ENCODE measurements at regions not wholly inside any gene's neighbourhood (a gene's known extent, or its start where the extent isn't known, plus 50 kb on each side); places are given as distances from the start of the nearest gene placed in this dataset.

DNA sequence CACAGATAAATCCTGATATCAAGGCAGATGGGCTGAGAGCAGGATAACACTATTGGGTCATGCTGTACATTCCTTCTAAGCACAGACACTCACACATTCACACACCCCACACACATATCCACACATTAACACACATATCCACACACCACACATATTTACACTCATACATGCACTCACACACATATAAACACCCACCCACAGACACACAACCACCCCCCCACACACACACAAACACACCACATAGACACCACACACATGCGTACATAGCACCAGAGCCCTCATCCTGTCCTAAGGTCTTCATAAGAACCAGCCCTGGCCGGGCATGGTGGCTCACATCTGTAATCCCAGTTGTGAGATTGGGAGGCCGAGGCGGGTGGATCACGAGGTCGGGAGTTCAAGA, 322.3 kb upstream of the ADCY2 start:
- Mint-ChIP-seq H3K36me3 (ENCODE audit: low read depth) (no peaks in the 10 kb centered on the region), H3K9me3 (no peaks in the 10 kb centered on the region), H3K27me3 (ENCODE audit: low read depth) (no peaks in the 10 kb centered on the region), H3K27ac (no peak overlapping the region), H3K4me1 (ENCODE audit: low read depth) (no peaks in the 10 kb centered on the region), H3K4me3 (ENCODE audit: low read depth) (no peak overlapping the region)
- intact Hi-C loops (cut with micrococcal nuclease) = no loop called here
- no peak for DNase-seq (ENCODE audit: low spot score)

GRCh38 chr5:7074176-7074575, 321.8 kb upstream of the ADCY2 start:
- intact Hi-C loops (cut with micrococcal nuclease) = no loop called here
- Mint-ChIP-seq H3K4me3 (ENCODE audit: low read depth) (no peak overlapping the region), H3K27ac (no peak overlapping the region), H3K36me3 (ENCODE audit: low read depth) (no peaks in the 10 kb centered on the region), H3K9me3 (no peaks in the 10 kb centered on the region), H3K27me3 (ENCODE audit: low read depth) (no peaks in the 10 kb centered on the region), H3K4me1 (ENCODE audit: low read depth) (no peaks in the 10 kb centered on the region)
- no peak for DNase-seq (ENCODE audit: low spot score)

DNA sequence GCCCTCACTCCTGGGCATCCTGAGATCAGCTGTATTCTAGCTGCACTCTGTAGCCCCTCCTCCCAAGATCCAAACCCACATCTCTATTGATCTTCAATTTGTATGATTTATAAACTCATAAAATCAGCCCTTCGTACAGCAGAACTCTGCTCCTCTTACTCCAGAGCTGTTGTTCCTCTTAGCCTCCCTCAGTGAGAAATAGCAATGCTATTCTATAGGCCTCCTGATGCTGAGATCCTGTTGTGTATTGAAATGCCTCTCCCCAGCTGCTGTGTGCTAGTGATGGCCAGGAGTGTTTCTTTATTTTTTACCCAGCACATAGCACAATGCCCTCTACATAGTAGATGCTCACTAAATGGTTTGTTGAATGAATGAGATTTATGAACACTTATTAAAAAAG, 320.5 kb upstream of the ADCY2 start:
- H3K36me3 Mint-ChIP-seq (ENCODE audit: low read depth) = no peaks in the 10 kb centered on the region
- H3K4me3 Mint-ChIP-seq (ENCODE audit: low read depth) = no peak overlapping the region
- H3K4me1 Mint-ChIP-seq (ENCODE audit: low read depth) = no peaks in the 10 kb centered on the region
- no peaks in the 10 kb centered on the region for H3K27me3 Mint-ChIP-seq (ENCODE audit: low read depth)
- H3K27ac Mint-ChIP-seq = no peak overlapping the region
- H3K9me3 Mint-ChIP-seq = no peaks in the 10 kb centered on the region
- intact Hi-C loops (cut with micrococcal nuclease) = no loop called here
- no peak for DNase-seq (ENCODE audit: low spot score)

DNA sequence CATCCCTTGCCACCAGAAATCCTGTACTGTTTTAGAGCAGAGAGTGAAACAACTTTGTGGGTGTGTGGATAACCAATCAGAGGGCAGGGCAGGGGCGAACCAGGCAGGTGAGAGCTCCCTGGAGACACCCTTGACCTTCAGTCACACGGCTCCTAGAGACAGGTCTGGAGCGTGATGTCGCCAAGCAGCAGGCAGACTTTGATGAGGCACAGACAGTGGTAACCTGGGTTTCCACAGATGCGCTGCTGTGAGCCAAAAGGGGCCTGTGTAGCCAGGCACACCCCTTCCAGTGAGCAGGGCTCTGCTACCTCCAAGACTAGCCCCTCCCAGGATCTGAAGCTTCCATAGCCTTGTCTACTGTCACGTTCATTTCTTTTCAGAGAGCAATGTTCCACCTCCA, 317.8 kb upstream of the ADCY2 start:
- Mint-ChIP-seq H3K4me3 (ENCODE audit: low read depth) (no peak overlapping the region), H3K9me3 (no peaks in the 10 kb centered on the region), H3K4me1 (ENCODE audit: low read depth) (no peaks in the 10 kb centered on the region), H3K27ac (no peak overlapping the region), H3K36me3 (ENCODE audit: low read depth) (no peaks in the 10 kb centered on the region), H3K27me3 (ENCODE audit: low read depth) (no peaks in the 10 kb centered on the region)
- intact Hi-C loops (cut with micrococcal nuclease) = no loop called here
- DNase-seq (ENCODE audit: low spot score) = no peak

DNA sequence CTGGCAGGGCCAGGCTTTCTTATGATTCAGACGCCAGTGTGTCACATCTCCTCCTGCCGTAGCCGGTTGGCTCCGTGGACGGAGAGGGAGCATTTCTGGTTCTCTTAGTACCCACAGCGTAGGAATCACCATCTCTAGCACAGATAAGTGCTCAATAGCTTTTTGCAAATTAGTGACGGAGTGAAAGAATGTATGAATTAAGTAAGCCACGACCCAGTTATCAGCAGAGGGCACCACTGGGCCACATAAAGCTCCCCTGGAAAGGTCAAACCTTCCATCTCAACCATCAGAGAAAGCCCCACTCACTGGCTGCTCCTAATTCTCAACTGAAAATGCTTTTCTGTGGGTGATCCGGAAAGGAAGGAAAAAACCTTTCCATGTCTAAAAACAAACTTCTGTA, 317.0 kb upstream of the ADCY2 start:
- intact Hi-C loops (cut with micrococcal nuclease) = no loop called here
- no peaks in the 10 kb centered on the region for H3K27me3 Mint-ChIP-seq (ENCODE audit: low read depth)
- no peaks in the 10 kb centered on the region for H3K4me1 Mint-ChIP-seq (ENCODE audit: low read depth)
- no peak overlapping the region for H3K4me3 Mint-ChIP-seq (ENCODE audit: low read depth)
- H3K36me3 Mint-ChIP-seq (ENCODE audit: low read depth) = no peaks in the 10 kb centered on the region
- no peaks in the 10 kb centered on the region for H3K9me3 Mint-ChIP-seq
- H3K27ac Mint-ChIP-seq = no peak overlapping the region
- DNase-seq (ENCODE audit: low spot score) = no peak

GRCh38 chr5:7080501-7080900, 315.4 kb upstream of the ADCY2 start:
- intact Hi-C loops (cut with micrococcal nuclease) = no loop called here

DNA sequence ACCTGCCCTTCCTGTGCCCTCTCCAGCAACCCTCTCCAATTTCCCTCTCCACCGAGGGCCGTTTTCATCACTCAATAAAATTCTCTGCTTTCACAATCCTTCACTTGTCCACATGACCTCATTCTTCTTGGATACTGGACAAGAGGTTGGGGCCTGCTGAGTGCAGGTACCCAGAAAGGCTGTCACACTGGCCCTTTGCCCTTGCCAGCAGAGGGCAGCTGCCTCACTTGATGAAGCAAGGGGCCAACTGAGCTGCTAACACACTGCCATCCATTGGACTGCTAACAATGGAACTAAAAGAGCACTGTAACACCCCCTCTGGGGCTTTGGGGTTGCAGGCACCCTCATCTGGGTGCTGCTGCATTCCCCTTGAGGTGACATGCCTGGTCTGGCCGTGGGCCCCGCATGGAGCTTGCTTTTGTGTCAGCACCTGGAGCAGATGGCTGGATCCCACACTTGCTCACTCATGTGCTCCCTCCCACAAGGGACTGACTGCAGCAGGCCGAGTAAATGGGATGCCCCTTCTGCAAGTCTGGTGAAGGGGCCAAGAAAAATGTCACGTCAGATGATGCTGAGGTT, 308.1 kb upstream of the ADCY2 start:
- H3K27me3 Mint-ChIP-seq (ENCODE audit: low read depth) = no peaks in the 10 kb centered on the region
- DNase-seq (ENCODE audit: low spot score) = no peak

More at GRCh38 chr5:7080501-7080900, 315.4 kb upstream of the ADCY2 start:
- no peaks in the 10 kb centered on the region for H3K9me3 Mint-ChIP-seq
- DNase-seq (ENCODE audit: low spot score) = no peak
- H3K27ac Mint-ChIP-seq = no peak overlapping the region
- H3K4me1 Mint-ChIP-seq (ENCODE audit: low read depth) = no peaks in the 10 kb centered on the region
- H3K27me3 Mint-ChIP-seq (ENCODE audit: low read depth) = no peaks in the 10 kb centered on the region
- no peak overlapping the region for H3K4me3 Mint-ChIP-seq (ENCODE audit: low read depth)
- H3K36me3 Mint-ChIP-seq (ENCODE audit: low read depth) = no peaks in the 10 kb centered on the region

GRCh38 chr5:7088849-7089248, 307.1 kb upstream of the ADCY2 start:
- H3K4me1 Mint-ChIP-seq (ENCODE audit: low read depth) = no peaks in the 10 kb centered on the region
- intact Hi-C loops (cut with micrococcal nuclease) = no loop called here
- H3K36me3 Mint-ChIP-seq (ENCODE audit: low read depth) = no peaks in the 10 kb centered on the region
- peaks cover 4% of the 10 kb centered on the region for H3K9me3 Mint-ChIP-seq
- no peak overlapping the region for H3K27ac Mint-ChIP-seq
- no peak for DNase-seq (ENCODE audit: low spot score)
- no peak overlapping the region for H3K4me3 Mint-ChIP-seq (ENCODE audit: low read depth)
- H3K27me3 Mint-ChIP-seq (ENCODE audit: low read depth) = no peaks in the 10 kb centered on the region

More for the DNA sequence above, 308.1 kb upstream of the ADCY2 start:
- Mint-ChIP-seq H3K4me3 (ENCODE audit: low read depth) (no peak overlapping the region), H3K36me3 (ENCODE audit: low read depth) (no peaks in the 10 kb centered on the region), H3K27ac (no peak overlapping the region), H3K9me3 (peaks cover 4% of the 10 kb centered on the region), H3K4me1 (ENCODE audit: low read depth) (no peaks in the 10 kb centered on the region)
- intact Hi-C loops (cut with micrococcal nuclease) = no loop called here

- Mint-ChIP-seq H3K4me3 (ENCODE audit: low read depth) (no peak overlapping the region), H3K27ac (no peak overlapping the region), H3K36me3 (ENCODE audit: low read depth) (no peaks in the 10 kb centered on the region), H3K27me3 (ENCODE audit: low read depth) (no peaks in the 10 kb centered on the region), H3K4me1 (ENCODE audit: low read depth) (no peaks in the 10 kb centered on the region), H3K9me3 (peaks cover 4% of the 10 kb centered on the region)
- DNase-seq (ENCODE audit: low spot score) = no peak
- intact Hi-C loops (cut with micrococcal nuclease) = no loop called here
These were observed 301.3 kb upstream of the ADCY2 start for GRCh38 chr5:7094626-7095025.

GRCh38 chr5:7096294-7096693, 299.6 kb upstream of the ADCY2 start:
- Mint-ChIP-seq H3K4me3 (ENCODE audit: low read depth) (no peak overlapping the region), H3K4me1 (ENCODE audit: low read depth) (no peaks in the 10 kb centered on the region), H3K27me3 (ENCODE audit: low read depth) (no peaks in the 10 kb centered on the region)

DNA sequence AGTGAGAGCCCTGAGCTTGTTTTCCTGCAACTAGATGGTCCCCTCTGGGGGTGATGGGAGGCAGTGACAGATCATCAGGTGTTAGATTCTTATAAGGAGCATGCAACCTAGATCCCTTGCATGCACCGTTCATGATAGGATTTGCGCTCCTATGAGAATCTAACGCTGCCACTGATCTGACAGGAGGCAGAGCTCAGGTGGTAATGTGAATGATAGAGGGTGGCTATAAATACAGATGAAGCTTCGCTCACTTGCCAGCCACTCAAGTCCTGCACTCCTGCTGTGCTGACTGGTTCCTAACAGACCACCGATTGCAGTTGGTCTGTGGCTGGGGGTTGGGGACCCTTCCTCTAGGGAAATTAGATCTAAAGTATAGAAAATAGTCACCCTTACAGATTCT, 290.6 kb upstream of the ADCY2 start:
- Mint-ChIP-seq H3K36me3 (ENCODE audit: low read depth) (no peaks in the 10 kb centered on the region), H3K4me1 (ENCODE audit: low read depth) (no peaks in the 10 kb centered on the region), H3K4me3 (ENCODE audit: low read depth) (no peak overlapping the region), H3K27ac (no peak overlapping the region), H3K27me3 (ENCODE audit: low read depth) (no peaks in the 10 kb centered on the region), H3K9me3 (no peaks in the 10 kb centered on the region)
- intact Hi-C loops (cut with micrococcal nuclease) = no loop called here
- DNase-seq (ENCODE audit: low spot score) = no peak

More at GRCh38 chr5:7096294-7096693, 299.6 kb upstream of the ADCY2 start:
- intact Hi-C loops (cut with micrococcal nuclease) = no loop called here
- H3K9me3 Mint-ChIP-seq = peaks cover 2% of the 10 kb centered on the region
- DNase-seq (ENCODE audit: low spot score) = no peak
- no peaks in the 10 kb centered on the region for H3K36me3 Mint-ChIP-seq (ENCODE audit: low read depth)
- no peak overlapping the region for H3K27ac Mint-ChIP-seq

DNA sequence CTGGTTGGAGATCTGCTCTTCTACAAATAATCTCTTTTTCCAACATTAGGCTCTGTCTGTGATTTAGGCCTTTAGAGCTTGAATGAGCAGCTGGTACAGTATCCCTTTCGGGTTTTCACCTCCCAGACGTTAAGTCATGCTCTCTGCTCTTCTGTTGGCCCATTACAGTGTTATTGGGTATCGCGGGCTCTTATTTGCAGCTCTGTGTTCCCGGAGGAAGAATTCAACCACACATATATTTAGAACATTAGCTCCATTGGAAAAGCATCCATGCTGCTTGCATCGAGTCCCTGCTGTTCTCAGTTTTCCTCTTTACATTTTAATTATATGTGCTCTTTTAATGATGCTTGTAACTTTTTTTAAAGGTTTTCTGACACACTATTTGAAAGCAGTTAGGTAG, 278.0 kb upstream of the ADCY2 start:
- Mint-ChIP-seq H3K4me1 (ENCODE audit: low read depth) (no peaks in the 10 kb centered on the region), H3K9me3 (peaks cover 2% of the 10 kb centered on the region), H3K27me3 (ENCODE audit: low read depth) (no peaks in the 10 kb centered on the region), H3K27ac (no peak overlapping the region), H3K36me3 (ENCODE audit: low read depth) (no peaks in the 10 kb centered on the region), H3K4me3 (ENCODE audit: low read depth) (no peak overlapping the region)
- intact Hi-C loops (cut with micrococcal nuclease) = no loop called here
- no peak for DNase-seq (ENCODE audit: low spot score)

- Mint-ChIP-seq H3K27me3 (ENCODE audit: low read depth) (no peaks in the 10 kb centered on the region), H3K9me3 (peaks cover 23% of the 10 kb centered on the region), H3K27ac (no peak overlapping the region), H3K4me3 (ENCODE audit: low read depth) (no peak overlapping the region), H3K36me3 (ENCODE audit: low read depth) (no peaks in the 10 kb centered on the region), H3K4me1 (ENCODE audit: low read depth) (no peaks in the 10 kb centered on the region)
- no peak for DNase-seq (ENCODE audit: low spot score)
- intact Hi-C loops (cut with micrococcal nuclease) = no loop called here
These were observed 264.3 kb upstream of the ADCY2 start for GRCh38 chr5:7131680-7132079.

GRCh38 chr5:7146886-7147285, 249.1 kb upstream of the ADCY2 start:
- H3K9me3 Mint-ChIP-seq = peaks cover 8% of the 10 kb centered on the region
- no peaks in the 10 kb centered on the region for H3K27me3 Mint-ChIP-seq (ENCODE audit: low read depth)
- DNase-seq (ENCODE audit: low spot score) = no peak
- no peak overlapping the region for H3K4me3 Mint-ChIP-seq (ENCODE audit: low read depth)
- intact Hi-C loops (cut with micrococcal nuclease) = no loop called here
- H3K4me1 Mint-ChIP-seq (ENCODE audit: low read depth) = no peaks in the 10 kb centered on the region
- no peaks in the 10 kb centered on the region for H3K36me3 Mint-ChIP-seq (ENCODE audit: low read depth)
- no peak overlapping the region for H3K27ac Mint-ChIP-seq
